CD4-positive, alpha-beta T cell (primary cell): ENCODE measurements at regions not wholly inside any gene's neighbourhood (a gene's known extent, or its start where the extent isn't known, plus 50 kb on each side); places are given as distances from the start of the nearest gene placed in this dataset.

Source experiments
- ATAC-seq: fragments of 200-7000 bp; cut with Tn5 transposase; one replicate; pipeline ENCODE4 v1.10.0; 2022; ENCODE audit warnings: mild to moderate bottlenecking; ENCODE audit not compliant: poor library complexity
- CTCF ChIA-PET: fragments of 350-600 bp; sonication (Branson Sonifier 250); formaldehyde crosslinking; loops from one replicate; lab custom pipeline; 2021; ENCODE audit warnings: antibody characterized with exemption, inconsistent platforms; lab: Charles Lee
- POLR2A ChIA-PET: fragments of 350-600 bp; sonication (Branson Sonifier 250); formaldehyde crosslinking; loops from one replicate; lab custom pipeline; 2021; ENCODE audit warnings: antibody characterized with exemption, inconsistent platforms; lab: Charles Lee
- DNase-seq, 14 experiments: peaks; one replicate each; pipeline ENCODE4 v3.0.0-alpha.2; 2013 to 2020; ENCODE audit warnings: mixed read lengths in 2 of 14
- H3K27ac ChIP-seq, 2 donors: one replicate each; pipeline versions ENCODE4 v1.5.1 to v1.7.0; 2013; ENCODE audit warnings: low read length in 2 of 2, low read depth in 1 of 2, mild to moderate bottlenecking in 1 of 2
- H3K27me3 ChIP-seq, 2 experiments: 1 replicate in 1 of 2; 2 replicates in 1 of 2; pipeline versions ENCODE4 v1.6.1 to v1.7.0; 2013; ENCODE audit warnings: low read length in 2 of 2, control low read depth in 1 of 2, mild to moderate bottlenecking in 1 of 2, moderate library complexity in 1 of 2; ENCODE audit not compliant: insufficient read depth in 2 of 2, control insufficient read depth in 1 of 2
- H3K36me3 ChIP-seq: one replicate; pipeline ENCODE4 v1.6.1; 2013; ENCODE audit warnings: low read length, control low read depth; ENCODE audit not compliant: insufficient read depth
- H3K4me1 ChIP-seq: one replicate; pipeline ENCODE4 v1.6.1; 2013; ENCODE audit warnings: low read length, control low read depth; ENCODE audit not compliant: insufficient read depth
- H3K4me3 ChIP-seq: one replicate; pipeline ENCODE4 v1.5.1; 2013; ENCODE audit warnings: mild to moderate bottlenecking, low read length, moderate library complexity
- H3K9me3 ChIP-seq, 2 experiments: 1 replicate in 1 of 2; 2 replicates in 1 of 2; pipeline versions ENCODE4 v1.6.1 to v1.7.0; 2013; ENCODE audit warnings: low read length in 2 of 2, mild to moderate bottlenecking in 2 of 2, control low read depth in 1 of 2, moderate library complexity in 1 of 2; ENCODE audit not compliant: control insufficient read depth in 1 of 2, insufficient read depth in 1 of 2
- H3K27ac Mint-ChIP-seq: one replicate; pipeline ENCODE4 v1.8.0; 2020; ENCODE audit warnings: mixed read lengths
- H3K27me3 Mint-ChIP-seq: one replicate; pipeline ENCODE4 v1.8.0; 2021; ENCODE audit warnings: mixed read lengths
- H3K36me3 Mint-ChIP-seq: one replicate; pipeline ENCODE4 v1.8.0; 2021; ENCODE audit warnings: low read depth, mixed read lengths
- H3K4me1 Mint-ChIP-seq: one replicate; pipeline ENCODE4 v1.8.0; 2021; ENCODE audit warnings: low read depth, mixed read lengths
- H3K4me3 Mint-ChIP-seq: one replicate; pipeline ENCODE4 v1.8.0; 2020; ENCODE audit warnings: mild to moderate bottlenecking, mixed read lengths
- H3K9me3 Mint-ChIP-seq: one replicate; pipeline ENCODE4 v1.8.0; 2020; ENCODE audit warnings: mixed read lengths
- CTCF ChIP-seq: fragments of 200-600 bp; IDR thresholded peaks from one replicate; pipeline ENCODE4 v1.8.0; 2022; ENCODE audit warnings: antibody characterized with exemption, mild to moderate bottlenecking
- intact Hi-C, 2 experiments: fragments of 100-400 bp; cut with DNase I in 1 of 2; cut with micrococcal nuclease in 1 of 2; formaldehyde crosslinking; loops; one replicate each; pipeline versions ENCODE4 v1.15.1 to v1.9.0; 2023 to 2025; cut with DNase I, micrococcal nuclease

GRCh38 chr16:55146966-55147365 is 177.0 kb upstream of the IRX6 start:
- no peak overlapping the region for H3K4me3 Mint-ChIP-seq
- TF ChIP-seq CTCF, result no peak
- H3K36me3 Mint-ChIP-seq, result no peaks in the 10 kb centered on the region
- peaks cover 5% of the 10 kb centered on the region for H3K27me3 Mint-ChIP-seq
- no peak overlapping the region for H3K4me3 ChIP-seq
- ChIA-PET POLR2A (no interaction called here), CTCF (no interaction called here)
- no peak for DNase-seq
- H3K27ac Mint-ChIP-seq, result no peak overlapping the region
- H3K4me1 ChIP-seq, result no peaks in the 10 kb centered on the region
- intact Hi-C loops, result no loop called here
- no peaks in the 10 kb centered on the region for H3K9me3 ChIP-seq
- no peak for ATAC-seq
- H3K27me3 ChIP-seq, result no peaks in the 10 kb centered on the region
- no peaks in the 10 kb centered on the region for H3K4me1 Mint-ChIP-seq
- H3K27ac ChIP-seq, result no peak overlapping the region
- no peaks in the 10 kb centered on the region for H3K36me3 ChIP-seq
- H3K9me3 Mint-ChIP-seq, result no peaks in the 10 kb centered on the region

GRCh38 chr16:55147396-55147795 is 176.6 kb upstream of the IRX6 start:
- Mint-ChIP-seq H3K4me3 (no peak overlapping the region), H3K4me1 (no peaks in the 10 kb centered on the region), H3K27me3 (peaks cover 5% of the 10 kb centered on the region), H3K27ac (no peak overlapping the region), H3K9me3 (no peaks in the 10 kb centered on the region), H3K36me3 (no peaks in the 10 kb centered on the region)
- ChIA-PET POLR2A (no interaction called here), CTCF (no interaction called here)
- DNase-seq (no peak), ATAC-seq (no peak)
- H3K27ac ChIP-seq, result no peak overlapping the region
- TF ChIP-seq CTCF, result no peak
- no peaks in the 10 kb centered on the region for H3K4me1 ChIP-seq
- intact Hi-C loops, result no loop called here
- H3K4me3 ChIP-seq, result no peak overlapping the region
- H3K9me3 ChIP-seq, result no peaks in the 10 kb centered on the region
- no peaks in the 10 kb centered on the region for H3K36me3 ChIP-seq
- H3K27me3 ChIP-seq, result no peaks in the 10 kb centered on the region

DNA sequence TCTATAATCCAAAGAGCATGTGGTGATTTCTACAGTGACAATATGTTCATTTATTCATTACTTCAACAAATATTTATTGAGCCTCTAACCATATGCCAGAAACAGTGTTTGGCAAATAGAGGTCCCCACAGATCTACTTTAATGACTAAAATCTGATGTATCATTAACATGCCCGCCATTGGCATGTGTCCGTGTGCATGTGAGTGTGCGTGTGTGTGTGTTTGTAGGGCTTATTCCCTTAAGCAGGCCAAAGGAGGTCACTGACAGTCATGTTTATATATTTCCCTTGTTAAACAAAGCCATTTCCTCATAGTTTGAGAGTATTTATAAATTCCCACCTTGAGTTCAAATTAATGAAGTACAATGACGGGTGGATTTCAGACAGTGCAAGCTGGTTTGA is 174.4 kb upstream of the IRX6 start:
- ChIA-PET POLR2A (no interaction called here), CTCF (no interaction called here)
- Histone ChIP-seq H3K36me3 (no peaks in the 10 kb centered on the region), H3K4me1 (no peaks in the 10 kb centered on the region), H3K27ac (no peak overlapping the region), H3K27me3 (peaks cover 0 to 10% of the 10 kb centered on the region in 2 experiments), H3K9me3 (no peaks in the 10 kb centered on the region), H3K4me3 (no peak overlapping the region)
- intact Hi-C loops, result no loop called here
- H3K27me3 Mint-ChIP-seq, result peaks cover 19% of the 10 kb centered on the region
- no peak for TF ChIP-seq CTCF
- no peak overlapping the region for H3K27ac Mint-ChIP-seq
- no peaks in the 10 kb centered on the region for H3K4me1 Mint-ChIP-seq
- no peaks in the 10 kb centered on the region for H3K9me3 Mint-ChIP-seq
- no peaks in the 10 kb centered on the region for H3K36me3 Mint-ChIP-seq
- ATAC-seq (no peak), DNase-seq (no peak)
- H3K4me3 Mint-ChIP-seq, result no peak overlapping the region
